Gastroesophageal sphincter (tissue), 4 donors: ENCODE measurements at regions not wholly inside any gene's neighbourhood (a gene's known extent, or its start where the extent isn't known, plus 50 kb on each side); places are given as distances from the start of the nearest gene placed in this dataset.

Source experiments
- ATAC-seq: fragments of 150-250 bp; one replicate; pipeline ENCODE4 v1.9.1; 2016; ENCODE audit warnings: mild to moderate bottlenecking, moderate library complexity
- H3K27ac ChIP-seq, 4 donors: fragments of 200-600 bp; sonication (generic) in 3 of 4; 1 replicate in 3 of 4; 2 replicates in 1 of 4; pipeline ENCODE4 v1.5.1; 2016 to 2019
- H3K27me3 ChIP-seq: fragments of 200-600 bp; sonication (generic); one replicate; pipeline ENCODE4 v1.5.1; 2019
- H3K36me3 ChIP-seq, 2 donors: fragments of 200-600 bp; sonication (generic); one replicate each; pipeline ENCODE4 v1.5.1; 2019; ENCODE audit warnings: control low read depth in 1 of 2
- H3K4me1 ChIP-seq, 3 donors: fragments of 200-600 bp; sonication (generic); 1 replicate in 2 of 3; 2 replicates in 1 of 3; pipeline ENCODE4 v1.5.1; 2016 to 2019; ENCODE audit warnings: control low read depth in 2 of 3
- H3K4me3 ChIP-seq, 2 donors: fragments of 200-600 bp; sonication (generic); one replicate each; pipeline ENCODE4 v1.5.1; 2019; ENCODE audit warnings: mild to moderate bottlenecking in 1 of 2, moderate library complexity in 1 of 2
- H3K9me3 ChIP-seq, 3 donors: fragments of 200-600 bp; sonication (generic); one replicate each; pipeline ENCODE4 v1.5.1; 2017 to 2019; ENCODE audit warnings: control low read depth in 2 of 3
- EP300 ChIP-seq: sonication (generic); formaldehyde crosslinking; IDR thresholded peaks from one replicate; pipeline ENCODE4 v1.6.1; 2017; ENCODE audit warnings: antibody characterized with exemption, mild to moderate bottlenecking
- POLR2A ChIP-seq, 2 donors: fragments of 450-650 bp; IDR thresholded peaks; one replicate each; pipeline ENCODE4 v1.6.1; 2017; ENCODE audit warnings: antibody characterized with exemption in 2 of 2, mild to moderate bottlenecking in 2 of 2, moderate library complexity in 1 of 2
- POLR2AphosphoS5 ChIP-seq: sonication (generic); formaldehyde crosslinking; IDR thresholded peaks from one replicate; pipeline ENCODE4 v1.6.1; 2017; ENCODE audit warnings: antibody characterized with exemption
- WGBS, 2 donors: methylation state at CpG; one replicate each; pipeline ENCODE4 v1.1.5; 2018; ENCODE audit warnings: low coverage in 1 of 2; 5-methylcytosine and 5-hydroxymethylcytosine counted together
- TF ChIP-seq, protein P1 (sequence below), 4 experiments: fragments of 200-600 bp in 2 of 4; fragments of 450-650 bp in 2 of 4; sonication (generic) in 1 of 4; IDR thresholded peaks; one replicate each; pipeline ENCODE4 v1.5.1; 2017 to 2019; ENCODE audit warnings: antibody characterized with exemption in 4 of 4, mild to moderate bottlenecking in 2 of 4, moderate library complexity in 2 of 4

DNA sequence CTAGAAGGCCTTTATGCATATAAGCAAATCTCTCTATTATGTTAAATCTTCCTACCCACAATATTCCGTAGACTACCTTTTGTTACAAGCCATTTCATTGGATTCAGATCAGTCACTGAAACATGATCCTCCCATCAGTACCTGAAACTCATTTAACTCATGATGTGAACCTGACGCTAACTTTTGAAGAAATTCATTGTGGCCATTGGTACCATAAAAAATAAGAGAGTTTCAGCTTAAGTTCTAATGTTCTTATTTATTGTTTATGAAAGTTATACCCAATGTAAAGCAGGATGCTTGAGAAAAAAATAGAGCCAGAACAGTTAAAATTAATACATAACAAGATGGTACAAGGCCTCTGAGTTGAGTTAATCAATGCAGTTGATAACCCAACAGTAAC lies 439.6 kb downstream of the KCNJ2 start:
- Histone ChIP-seq H3K27ac (no peak overlapping the region), H3K4me3 (no peak overlapping the region), H3K4me1 (no peaks in the 10 kb centered on the region), H3K9me3 (no peaks in the 10 kb centered on the region), H3K36me3 (no peaks in the 10 kb centered on the region), H3K27me3 (no peaks in the 10 kb centered on the region)
- ATAC-seq: no peak
- 93 to 96% methylated on average over 2 of the region's 2 CpGs for WGBS, 2 donors
- TF ChIP-seq EP300: no peak
- TF ChIP-seq, protein P1, sequence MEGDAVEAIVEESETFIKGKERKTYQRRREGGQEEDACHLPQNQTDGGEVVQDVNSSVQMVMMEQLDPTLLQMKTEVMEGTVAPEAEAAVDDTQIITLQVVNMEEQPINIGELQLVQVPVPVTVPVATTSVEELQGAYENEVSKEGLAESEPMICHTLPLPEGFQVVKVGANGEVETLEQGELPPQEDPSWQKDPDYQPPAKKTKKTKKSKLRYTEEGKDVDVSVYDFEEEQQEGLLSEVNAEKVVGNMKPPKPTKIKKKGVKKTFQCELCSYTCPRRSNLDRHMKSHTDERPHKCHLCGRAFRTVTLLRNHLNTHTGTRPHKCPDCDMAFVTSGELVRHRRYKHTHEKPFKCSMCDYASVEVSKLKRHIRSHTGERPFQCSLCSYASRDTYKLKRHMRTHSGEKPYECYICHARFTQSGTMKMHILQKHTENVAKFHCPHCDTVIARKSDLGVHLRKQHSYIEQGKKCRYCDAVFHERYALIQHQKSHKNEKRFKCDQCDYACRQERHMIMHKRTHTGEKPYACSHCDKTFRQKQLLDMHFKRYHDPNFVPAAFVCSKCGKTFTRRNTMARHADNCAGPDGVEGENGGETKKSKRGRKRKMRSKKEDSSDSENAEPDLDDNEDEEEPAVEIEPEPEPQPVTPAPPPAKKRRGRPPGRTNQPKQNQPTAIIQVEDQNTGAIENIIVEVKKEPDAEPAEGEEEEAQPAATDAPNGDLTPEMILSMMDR (IDR thresholded peaks at IDR 0.05): no peak
- no peak for TF ChIP-seq POLR2A (IDR thresholded peaks at IDR 0.05)
- no peak for TF ChIP-seq POLR2AphosphoS5

DNA sequence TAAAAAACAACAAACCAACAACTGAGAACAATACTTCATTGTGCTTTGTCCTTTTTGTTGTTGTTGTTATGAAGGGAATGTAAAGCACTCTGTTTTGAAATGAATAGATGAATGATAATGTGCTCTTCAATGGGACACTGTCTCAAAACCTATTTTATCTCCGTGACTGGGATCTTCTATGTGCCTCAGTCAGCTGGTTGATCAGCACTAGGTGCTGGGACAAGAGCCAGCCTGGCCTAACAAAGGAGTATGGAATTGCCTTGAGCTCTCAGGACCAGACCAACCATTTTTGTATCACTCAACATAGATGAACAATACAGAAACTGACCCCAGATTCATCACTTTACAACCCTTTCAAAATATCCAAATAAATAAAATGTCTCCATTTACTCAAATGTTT lies 440.2 kb downstream of the KCNJ2 start:
- Histone ChIP-seq H3K36me3 (no peaks in the 10 kb centered on the region), H3K27ac (no peak overlapping the region), H3K4me3 (no peak overlapping the region), H3K9me3 (no peaks in the 10 kb centered on the region), H3K4me1 (no peaks in the 10 kb centered on the region), H3K27me3 (no peaks in the 10 kb centered on the region)
- no peak for TF ChIP-seq EP300
- no peak for TF ChIP-seq POLR2AphosphoS5
- TF ChIP-seq, protein P1 (IDR thresholded peaks at IDR 0.05): no peak
- no peak for TF ChIP-seq POLR2A (IDR thresholded peaks at IDR 0.05)
- no peak for ATAC-seq
- 79 to 100% methylated on average over 1 of the region's 1 CpG for WGBS, 2 donors

DNA sequence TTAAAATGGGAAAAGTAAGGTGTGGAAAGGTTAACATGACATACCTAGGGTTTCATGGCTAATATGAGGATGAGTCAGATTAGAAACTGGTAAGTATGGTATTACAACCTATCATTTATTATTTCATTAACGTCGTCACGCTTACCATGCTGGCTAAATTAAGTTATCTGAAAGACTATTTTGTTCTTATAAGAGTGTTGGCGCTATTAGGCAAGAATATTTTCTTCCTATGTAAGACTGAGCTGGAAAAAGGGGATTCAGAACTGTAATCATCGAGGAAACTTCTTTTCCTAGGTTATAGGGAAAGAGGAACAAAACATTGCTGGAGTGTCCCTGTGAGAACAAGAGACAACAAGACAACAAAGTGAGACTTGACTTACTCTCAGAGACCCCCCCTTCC lies 440.8 kb downstream of the KCNJ2 start:
- Histone ChIP-seq H3K27me3 (no peaks in the 10 kb centered on the region), H3K36me3 (no peaks in the 10 kb centered on the region), H3K4me3 (no peak overlapping the region), H3K9me3 (no peaks in the 10 kb centered on the region), H3K27ac (no peak overlapping the region), H3K4me1 (no peaks in the 10 kb centered on the region)
- TF ChIP-seq POLR2A (IDR thresholded peaks at IDR 0.05) (no peak), EP300 (no peak), POLR2AphosphoS5 (no peak)
- TF ChIP-seq, protein P1 (IDR thresholded peaks at IDR 0.05): no peak
- ATAC-seq: no peak
- WGBS, 2 donors: 81 to 92% methylated on average over 5 of the region's 5 CpGs

DNA sequence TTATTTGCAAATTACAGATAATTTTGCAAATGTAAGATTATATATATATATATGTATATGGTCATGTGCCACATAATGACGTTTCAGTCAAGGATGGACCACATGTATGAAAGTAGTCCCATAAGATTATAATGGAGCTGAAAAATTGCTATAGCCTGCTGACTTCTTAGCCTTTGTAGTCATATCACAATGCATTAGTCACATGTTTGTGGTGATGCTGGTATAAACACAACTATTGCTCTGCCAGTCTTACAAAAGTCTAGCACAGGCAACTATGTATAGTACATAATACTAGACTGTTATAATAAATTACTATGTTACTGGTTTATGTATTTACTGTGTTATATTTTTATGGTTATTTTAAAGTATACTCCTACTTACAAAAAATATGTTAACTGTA lies 444.3 kb downstream of the KCNJ2 start:
- no peaks in the 10 kb centered on the region for H3K4me1 ChIP-seq
- no peaks in the 10 kb centered on the region for H3K36me3 ChIP-seq
- no peak overlapping the region for H3K4me3 ChIP-seq
- 70 to 75% methylated on average over 1 of the region's 1 CpG for WGBS, 2 donors
- no peaks in the 10 kb centered on the region for H3K9me3 ChIP-seq
- H3K27me3 ChIP-seq: no peaks in the 10 kb centered on the region
- TF ChIP-seq POLR2A (IDR thresholded peaks at IDR 0.05) (no peak), POLR2AphosphoS5 (no peak), EP300 (no peak)
- TF ChIP-seq, protein P1 (IDR thresholded peaks at IDR 0.05): no peak
- H3K27ac ChIP-seq: no peak overlapping the region
- ATAC-seq: no peak

DNA sequence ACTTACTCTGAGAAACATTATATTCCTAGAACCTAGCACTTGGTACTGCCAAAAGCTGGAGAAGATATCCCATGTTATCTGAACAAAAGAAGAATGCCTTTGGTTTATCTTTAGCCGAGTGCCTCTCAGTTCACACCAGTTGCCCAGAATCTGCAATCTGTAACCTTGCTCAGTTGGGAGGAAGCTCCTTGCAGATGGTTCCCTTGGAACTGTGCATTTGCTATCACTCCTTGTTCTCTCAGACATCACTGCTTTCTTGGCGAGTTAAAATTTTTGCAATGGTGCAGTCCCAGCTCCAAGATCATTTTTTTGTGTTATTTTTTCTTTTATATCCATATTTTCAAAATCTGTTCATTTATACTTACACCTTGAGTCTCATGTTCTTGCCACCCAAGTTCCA lies 446.5 kb downstream of the KCNJ2 start:
- ATAC-seq: no peak
- Histone ChIP-seq H3K4me3 (no peak overlapping the region), H3K4me1 (no peaks in the 10 kb centered on the region), H3K27me3 (no peaks in the 10 kb centered on the region), H3K36me3 (no peaks in the 10 kb centered on the region), H3K27ac (no peak overlapping the region), H3K9me3 (no peaks in the 10 kb centered on the region)
- 60 to 73% methylated on average over 1 to 2 of the region's 2 CpGs for WGBS, 2 donors
- TF ChIP-seq POLR2A (IDR thresholded peaks at IDR 0.05) (no peak), POLR2AphosphoS5 (no peak)
